Astrocyte (in vitro differentiated cells and primary cell): ENCODE measurements at regions not wholly inside any gene's neighbourhood (a gene's known extent, or its start where the extent isn't known, plus 50 kb on each side); places are given as distances from the start of the nearest gene placed in this dataset.
A peak's percentile ranks its signal among the peaks of the same experiment; 100 is the strongest.

Experiments used
- DNase-seq: peaks from one replicate; pipeline ENCODE4 v3.0.0-alpha.2; 2010; ENCODE audit warnings: low read depth
- FAIRE-seq: peaks from 2 replicates; lab custom pipeline; 2011; peaks lifted over from hg19 to GRCh38; lab: Jason Lieb, UNC
- H2AFZ ChIP-seq: 2 replicates; pipeline ENCODE4 v1.6.0; 2012; ENCODE audit warnings: low read depth, low read length, inconsistent platforms
- H3K27ac ChIP-seq: 2 replicates; pipeline ENCODE4 v1.5.1; 2011; ENCODE audit warnings: low read depth, low read length, inconsistent platforms
- H3K27me3 ChIP-seq: 2 replicates; pipeline ENCODE4 v1.6.0; 2011; ENCODE audit warnings: low read length, inconsistent platforms; ENCODE audit not compliant: insufficient read depth
- H3K36me3 ChIP-seq: 2 replicates; pipeline ENCODE4 v1.5.1; 2011; ENCODE audit warnings: low read length, inconsistent platforms; ENCODE audit not compliant: insufficient read depth
- H3K4me1 ChIP-seq: 2 replicates; pipeline ENCODE4 v1.5.1; 2011; ENCODE audit warnings: low read length, inconsistent platforms; ENCODE audit not compliant: insufficient read depth
- H3K4me2 ChIP-seq: 2 replicates; pipeline ENCODE4 v1.6.0; 2012; ENCODE audit warnings: low read length, inconsistent platforms
- H3K4me3 ChIP-seq: 2 replicates; pipeline ENCODE4 v1.5.1; 2011; ENCODE audit warnings: low read depth, mild to moderate bottlenecking, low read length, inconsistent platforms; ENCODE audit not compliant: insufficient read depth
- H3K79me2 ChIP-seq: 2 replicates; pipeline ENCODE4 v1.6.0; 2012; ENCODE audit warnings: mild to moderate bottlenecking, low read length, inconsistent platforms; ENCODE audit not compliant: insufficient read depth
- H3K9ac ChIP-seq: 2 replicates; pipeline ENCODE4 v1.6.0; 2012; ENCODE audit warnings: mild to moderate bottlenecking, low read length, inconsistent platforms
- H3K9me3 ChIP-seq: 2 replicates; pipeline ENCODE4 v1.5.1; 2012; ENCODE audit warnings: low read depth, mild to moderate bottlenecking, low read length, inconsistent platforms; ENCODE audit not compliant: insufficient read depth
- H4K20me1 ChIP-seq: 2 replicates; pipeline ENCODE4 v1.6.0; 2012; ENCODE audit warnings: low read length, inconsistent platforms; ENCODE audit not compliant: insufficient read depth
- H3K27ac Mint-ChIP-seq: one replicate; pipeline ENCODE4 v1.8.0; 2021; ENCODE audit warnings: mild to moderate bottlenecking, mixed read lengths; ENCODE audit not compliant: unreplicated experiment
- H3K27me3 Mint-ChIP-seq: one replicate; pipeline ENCODE4 v1.8.0; 2021; ENCODE audit warnings: low read depth, mixed read lengths; ENCODE audit not compliant: unreplicated experiment
- H3K36me3 Mint-ChIP-seq: one replicate; pipeline ENCODE4 v1.8.0; 2021; ENCODE audit warnings: low read depth, mixed read lengths; ENCODE audit not compliant: unreplicated experiment
- H3K4me1 Mint-ChIP-seq: one replicate; pipeline ENCODE4 v1.8.0; 2021; ENCODE audit warnings: low read depth, mixed read lengths; ENCODE audit not compliant: unreplicated experiment
- H3K4me3 Mint-ChIP-seq: one replicate; pipeline ENCODE4 v1.8.0; 2021; ENCODE audit warnings: mild to moderate bottlenecking, moderate library complexity, mixed read lengths; ENCODE audit not compliant: unreplicated experiment
- H3K9me3 Mint-ChIP-seq: one replicate; pipeline ENCODE4 v1.8.0; 2021; ENCODE audit warnings: mild to moderate bottlenecking, mixed read lengths; ENCODE audit not compliant: unreplicated experiment
- EZH2 ChIP-seq: IDR thresholded peaks from 2 replicates; pipeline ENCODE4 v1.6.1; 2012; ENCODE audit warnings: mild to moderate bottlenecking, low read length, inconsistent platforms; ENCODE audit not compliant: insufficient read depth
- TF ChIP-seq, protein P1 (sequence below): IDR thresholded peaks from 2 replicates; pipeline ENCODE4 v1.5.1; 2011; ENCODE audit warnings: low read depth, mild to moderate bottlenecking, inconsistent platforms, low read length, moderate library complexity; ENCODE audit not compliant: insufficient read depth

DNA sequence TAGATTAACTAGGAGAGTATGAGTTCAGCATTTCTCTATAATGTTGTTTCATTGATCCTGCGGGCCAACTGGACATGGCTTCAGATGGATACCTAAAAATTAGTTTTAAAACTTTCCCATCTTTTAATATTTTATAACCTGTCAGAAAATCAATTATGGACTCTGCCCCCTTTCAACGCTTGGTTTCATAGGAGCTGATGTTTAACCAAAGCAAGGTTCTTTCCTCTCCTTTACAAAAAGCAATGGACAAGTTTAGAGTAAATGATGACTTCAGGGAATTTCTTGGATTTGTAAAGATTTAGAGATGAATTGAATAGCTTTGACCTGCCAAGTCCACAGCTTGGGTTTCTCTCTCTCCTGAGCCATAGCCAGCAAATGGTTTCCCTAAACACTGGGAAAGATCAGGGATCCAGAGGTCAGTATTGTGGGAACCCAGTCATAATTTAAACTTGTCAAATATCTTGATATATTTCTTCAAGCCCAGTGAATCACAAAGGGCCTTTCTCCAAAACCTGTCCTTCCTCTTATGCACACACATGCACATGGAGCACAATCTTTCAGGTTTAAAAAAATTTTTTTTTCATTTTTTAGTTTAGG is 177.1 kb downstream of the EVX1 start:
- Mint-ChIP-seq H3K36me3 (no peaks in the 10 kb centered on the region), H3K9me3 (no peaks in the 10 kb centered on the region), H3K27me3 (peaks cover 7% of the 10 kb centered on the region), H3K4me1 (no peaks in the 10 kb centered on the region), H3K4me3 (no peak overlapping the region), H3K27ac (no peak overlapping the region)
- no peak for FAIRE-seq
- H3K27me3 ChIP-seq, result no peaks in the 10 kb centered on the region
- H3K9ac ChIP-seq, result no peak overlapping the region
- DNase-seq, result peak; percentile 64
- H3K4me2 ChIP-seq, result no peak overlapping the region
- no peak overlapping the region for H3K27ac ChIP-seq
- H3K9me3 ChIP-seq, result no peaks in the 10 kb centered on the region
- H2AFZ ChIP-seq, result no peak overlapping the region
- no peaks in the 10 kb centered on the region for H3K79me2 ChIP-seq
- H3K4me3 ChIP-seq, result no peak overlapping the region
- H4K20me1 ChIP-seq, result no peaks in the 10 kb centered on the region
- H3K4me1 ChIP-seq, result no peaks in the 10 kb centered on the region
- TF ChIP-seq, protein P1, sequence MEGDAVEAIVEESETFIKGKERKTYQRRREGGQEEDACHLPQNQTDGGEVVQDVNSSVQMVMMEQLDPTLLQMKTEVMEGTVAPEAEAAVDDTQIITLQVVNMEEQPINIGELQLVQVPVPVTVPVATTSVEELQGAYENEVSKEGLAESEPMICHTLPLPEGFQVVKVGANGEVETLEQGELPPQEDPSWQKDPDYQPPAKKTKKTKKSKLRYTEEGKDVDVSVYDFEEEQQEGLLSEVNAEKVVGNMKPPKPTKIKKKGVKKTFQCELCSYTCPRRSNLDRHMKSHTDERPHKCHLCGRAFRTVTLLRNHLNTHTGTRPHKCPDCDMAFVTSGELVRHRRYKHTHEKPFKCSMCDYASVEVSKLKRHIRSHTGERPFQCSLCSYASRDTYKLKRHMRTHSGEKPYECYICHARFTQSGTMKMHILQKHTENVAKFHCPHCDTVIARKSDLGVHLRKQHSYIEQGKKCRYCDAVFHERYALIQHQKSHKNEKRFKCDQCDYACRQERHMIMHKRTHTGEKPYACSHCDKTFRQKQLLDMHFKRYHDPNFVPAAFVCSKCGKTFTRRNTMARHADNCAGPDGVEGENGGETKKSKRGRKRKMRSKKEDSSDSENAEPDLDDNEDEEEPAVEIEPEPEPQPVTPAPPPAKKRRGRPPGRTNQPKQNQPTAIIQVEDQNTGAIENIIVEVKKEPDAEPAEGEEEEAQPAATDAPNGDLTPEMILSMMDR, result no peak
- TF ChIP-seq EZH2, result no peak
- H3K36me3 ChIP-seq, result no peaks in the 10 kb centered on the region

DNA sequence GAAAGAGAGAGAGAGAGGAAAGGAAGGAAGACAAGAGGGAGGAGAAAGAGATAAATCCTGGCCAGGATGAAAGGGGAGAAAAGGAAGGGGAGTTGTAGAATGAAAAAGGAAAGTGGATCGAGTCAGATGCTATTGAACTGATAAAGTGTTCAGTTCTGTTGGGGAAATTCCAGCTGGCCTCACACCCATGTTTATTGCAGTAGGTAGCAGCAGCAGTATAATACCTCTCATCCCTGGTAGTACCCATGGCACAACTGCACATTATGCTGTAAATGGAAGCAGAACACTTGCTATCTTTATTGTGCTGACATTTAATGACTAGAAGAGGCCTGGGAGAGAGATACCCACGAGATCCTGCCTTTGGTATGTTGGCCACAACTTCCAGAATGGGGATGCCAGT is 178.1 kb downstream of the EVX1 start:
- Histone ChIP-seq H3K9me3 (no peaks in the 10 kb centered on the region), H3K9ac (no peak overlapping the region), H2AFZ (no peak overlapping the region), H4K20me1 (no peaks in the 10 kb centered on the region), H3K4me2 (no peak overlapping the region), H3K27ac (no peak overlapping the region), H3K79me2 (no peaks in the 10 kb centered on the region), H3K36me3 (no peaks in the 10 kb centered on the region), H3K4me1 (no peaks in the 10 kb centered on the region), H3K4me3 (no peak overlapping the region), H3K27me3 (peaks cover 3% of the 10 kb centered on the region)
- Mint-ChIP-seq H3K4me1 (no peaks in the 10 kb centered on the region), H3K9me3 (peaks cover 1% of the 10 kb centered on the region), H3K27ac (no peak overlapping the region), H3K27me3 (peaks cover 15% of the 10 kb centered on the region), H3K4me3 (no peak overlapping the region), H3K36me3 (no peaks in the 10 kb centered on the region)
- FAIRE-seq, result no peak
- no peak for DNase-seq
- no peak for TF ChIP-seq EZH2
- TF ChIP-seq, protein P1, result no peak

DNA sequence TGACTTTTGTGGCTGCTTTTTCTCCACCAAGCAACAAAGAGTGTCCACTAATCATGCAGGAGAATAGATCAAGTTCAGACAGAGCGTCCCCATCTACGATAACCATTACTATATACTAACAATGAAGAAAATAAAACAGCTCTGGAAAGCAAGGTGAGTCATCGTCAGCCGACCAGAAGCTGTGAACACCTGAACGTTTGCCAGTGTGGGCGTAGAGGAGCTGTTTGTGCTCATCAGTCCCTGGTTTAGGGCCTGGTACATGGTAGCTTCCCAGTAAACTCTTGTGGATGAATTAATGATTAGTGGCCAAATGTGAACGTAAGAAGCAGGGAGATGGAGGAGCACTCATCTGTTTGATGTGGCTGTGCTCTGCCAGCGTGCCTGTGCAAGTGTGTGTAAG is 180.7 kb downstream of the EVX1 start:
- Mint-ChIP-seq H3K27me3 (peaks cover 12% of the 10 kb centered on the region), H3K36me3 (no peaks in the 10 kb centered on the region), H3K27ac (no peak overlapping the region), H3K4me1 (no peaks in the 10 kb centered on the region), H3K9me3 (peaks cover 1% of the 10 kb centered on the region), H3K4me3 (no peak overlapping the region)
- Histone ChIP-seq H3K9ac (no peak overlapping the region), H3K4me2 (no peak overlapping the region), H3K4me3 (no peak overlapping the region), H3K27ac (no peak overlapping the region), H4K20me1 (no peaks in the 10 kb centered on the region), H2AFZ (no peak overlapping the region), H3K9me3 (no peaks in the 10 kb centered on the region), H3K4me1 (no peaks in the 10 kb centered on the region), H3K27me3 (peaks cover 3% of the 10 kb centered on the region), H3K36me3 (no peaks in the 10 kb centered on the region), H3K79me2 (no peaks in the 10 kb centered on the region)
- DNase-seq (peak; percentile 26), FAIRE-seq (no peak)
- TF ChIP-seq EZH2, result no peak
- TF ChIP-seq, protein P1, result no peak
